GM19468 (cell line): ENCODE measurements at regions not wholly inside any gene's neighbourhood (a gene's known extent, or its start where the extent isn't known, plus 50 kb on each side); places are given as distances from the start of the nearest gene placed in this dataset.
"Not testable (repeated sequence)": the region's sequence is repeated elsewhere in the genome, so short reads cannot be mapped to it uniquely, and the experiment has no call there.

Experiments
- ATAC-seq: cut with Tn5 transposase; IDR thresholded peaks from one replicate; pipeline ENCODE4 v1.9.1; 2021; ENCODE audit warnings: mild to moderate bottlenecking, moderate library complexity, moderate number of reproducible peaks; ENCODE audit not compliant: unreplicated experiment; ENCODE audit errors: extremely low read depth

- ATAC-seq, result no peak
These were observed 707.9 kb downstream of the ZNF385D start for GRCh38 chr3:21043139-21043538.

- ATAC-seq, result no peak
These were observed 708.8 kb downstream of the ZNF385D start for GRCh38 chr3:21042184-21042583.

GRCh38 chr3:21041621-21042020 lies 709.4 kb downstream of the ZNF385D start:
- ATAC-seq, result no peak

- ATAC-seq, result no peak
These were observed 714.1 kb downstream of the ZNF385D start for GRCh38 chr3:21036888-21037287.

GRCh38 chr3:21028412-21028811 lies 722.6 kb downstream of the ZNF385D start:
- no peak for ATAC-seq

GRCh38 chr3:21024563-21024962 lies 726.4 kb downstream of the ZNF385D start:
- no peak for ATAC-seq

- ATAC-seq, result no peak
These were observed 730.3 kb downstream of the ZNF385D start for GRCh38 chr3:21020681-21021080.

GRCh38 chr3:21020043-21020442 lies 731.0 kb downstream of the ZNF385D start:
- ATAC-seq, result no peak

GRCh38 chr3:21017115-21017852 lies 733.7 kb downstream of the ZNF385D start:
- ATAC-seq, result no peak

- no peak for ATAC-seq
These were observed 737.4 kb downstream of the ZNF385D start for GRCh38 chr3:21013566-21013965.

- ATAC-seq, result no peak
These were observed 751.3 kb downstream of the ZNF385D start for GRCh38 chr3:20999661-21000060.

GRCh38 chr3:20997183-20997582 lies 753.8 kb downstream of the ZNF385D start:
- ATAC-seq, result no peak

- no peak for ATAC-seq
These were observed 760.1 kb downstream of the ZNF385D start for GRCh38 chr3:20990896-20991295.

GRCh38 chr3:20989653-20990052 lies 761.4 kb downstream of the ZNF385D start:
- not testable (repeated sequence) for ATAC-seq

GRCh38 chr3:20984594-20985205 lies 766.3 kb downstream of the ZNF385D start:
- no peak for ATAC-seq

GRCh38 chr3:20975188-20975651 lies 775.8 kb downstream of the ZNF385D start:
- no peak for ATAC-seq

- ATAC-seq, result no peak
These were observed 776.6 kb downstream of the ZNF385D start for GRCh38 chr3:20974396-20974795.

GRCh38 chr3:20970807-20971206 lies 780.2 kb downstream of the ZNF385D start:
- not testable (repeated sequence) for ATAC-seq

GRCh38 chr3:20967485-20967884 lies 781.5 kb upstream of the SGO1 start:
- ATAC-seq, result not testable (repeated sequence)

GRCh38 chr3:20958161-20958560 lies 772.2 kb upstream of the SGO1 start:
- ATAC-seq, result no peak

- ATAC-seq, result no peak
These were observed 759.9 kb upstream of the SGO1 start for GRCh38 chr3:20945892-20946291.

- no peak for ATAC-seq
These were observed 749.8 kb upstream of the SGO1 start for GRCh38 chr3:20935791-20936190.
